ENCODE measurements at regions not wholly inside any gene's neighbourhood (a gene's known extent, or its start where the extent isn't known, plus 50 kb on each side); places are given as distances from the start of the nearest gene placed in this dataset.

DNA sequence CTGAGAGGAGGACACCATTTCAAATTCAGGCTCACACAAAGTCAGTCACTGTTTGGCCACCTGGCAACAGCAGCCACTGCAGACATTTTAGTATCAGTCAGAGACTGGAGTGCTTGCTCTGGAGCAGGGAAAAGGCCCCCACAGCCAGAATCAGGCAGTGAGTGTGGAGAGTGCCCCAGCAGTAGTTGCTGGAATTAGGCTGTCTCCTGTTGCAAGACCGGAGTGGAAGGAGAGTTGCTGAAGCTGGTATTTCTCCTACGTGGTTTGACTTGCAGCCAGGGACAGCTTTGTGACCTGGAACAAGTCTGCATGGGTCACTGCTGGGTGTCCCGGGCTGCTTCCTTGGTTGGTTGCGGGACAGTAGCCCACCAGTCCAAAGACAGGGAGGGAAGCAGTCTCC lies 78.4 kb upstream of the TMEM168 start:
- no peak for DNase-seq (ENCODE audit: insufficient read length)
- no peak for FAIRE-seq
- TF ChIP-seq POLR2AphosphoS5 (IDR thresholded peaks at IDR 0.05; ENCODE audit: low read depth, low read length) (no peak), POLR2A (IDR thresholded peaks at IDR 0.05; ENCODE audit: low read depth, low read length) (no peak), TAF1 (IDR thresholded peaks at IDR 0.05; ENCODE audit: borderline replicate concordance, low read depth, low read length) (no peak)

DNA sequence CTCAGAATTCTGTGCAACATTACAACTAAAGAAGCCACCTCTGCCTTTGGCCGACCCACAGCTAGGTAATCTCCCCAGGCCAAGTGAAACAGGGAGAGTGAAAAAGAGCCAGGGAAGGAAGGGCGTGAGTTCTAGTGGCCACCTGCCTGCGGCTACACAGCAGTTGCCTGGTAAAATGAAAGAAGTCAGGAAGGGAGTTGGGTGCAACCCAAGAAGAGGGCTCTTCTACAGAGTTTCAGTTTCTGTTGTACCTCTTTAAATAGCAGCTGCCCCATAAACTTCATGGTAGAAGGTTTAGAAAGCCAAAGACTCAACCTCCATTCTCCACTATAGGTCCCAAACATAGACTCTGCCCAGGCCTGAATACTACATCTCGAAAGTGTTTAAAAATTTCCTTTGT lies 76.2 kb upstream of the TMEM168 start:
- DNase-seq (ENCODE audit: insufficient read length) (peak; percentile 13), FAIRE-seq (peak; percentile 74)
- TF ChIP-seq POLR2A (IDR thresholded peaks at IDR 0.05; ENCODE audit: low read depth, low read length) (no peak), POLR2AphosphoS5 (IDR thresholded peaks at IDR 0.05; ENCODE audit: low read depth, low read length) (no peak), TAF1 (IDR thresholded peaks at IDR 0.05; ENCODE audit: borderline replicate concordance, low read depth, low read length) (no peak)

DNA sequence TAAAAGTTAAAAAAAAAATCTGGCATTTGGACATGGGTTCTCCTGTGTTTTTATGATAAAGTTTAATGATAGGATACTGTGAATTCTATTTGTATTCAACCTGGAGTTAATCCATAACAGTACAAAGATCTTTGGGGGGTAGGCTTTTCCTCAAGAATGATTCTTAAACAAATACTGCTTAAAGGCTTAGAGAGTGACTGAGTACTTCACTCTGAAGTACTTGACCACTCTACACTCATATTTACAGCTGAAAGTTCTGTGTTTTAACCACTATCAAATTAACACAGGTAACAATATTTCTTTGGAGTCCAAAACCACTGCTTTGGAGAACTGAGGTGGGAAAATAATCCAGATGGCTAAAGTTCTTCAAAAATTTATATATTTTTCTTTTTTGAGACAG lies 74.2 kb upstream of the TMEM168 start:
- DNase-seq (ENCODE audit: insufficient read length) = no peak
- FAIRE-seq = no peak

DNA sequence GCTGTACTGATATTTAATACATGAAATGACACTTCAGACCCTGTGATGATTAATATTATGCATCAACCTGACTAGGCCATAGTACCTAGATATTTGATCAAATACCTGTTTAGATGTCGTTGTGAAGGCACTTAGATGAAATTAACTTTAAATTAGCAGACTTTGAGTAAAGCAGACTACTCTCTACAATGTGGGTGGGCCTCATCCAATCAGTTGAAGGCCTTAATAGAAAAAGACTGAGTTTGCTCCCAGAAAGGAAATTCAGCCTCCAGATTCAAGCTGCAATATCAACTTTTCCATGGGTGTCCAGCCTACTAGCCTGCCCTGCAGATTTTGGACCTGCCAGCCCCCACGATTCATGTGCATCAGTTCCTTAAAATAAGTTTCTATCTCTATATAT lies 68.6 kb upstream of the TMEM168 start:
- FAIRE-seq = peak; percentile 27
- TF ChIP-seq POLR2A (IDR thresholded peaks at IDR 0.05; ENCODE audit: low read depth, low read length) = no peak
- DNase-seq (ENCODE audit: insufficient read length) = no peak

More for the DNA sequence above, 74.2 kb upstream of the TMEM168 start:
- TF ChIP-seq TAF1 (IDR thresholded peaks at IDR 0.05; ENCODE audit: borderline replicate concordance, low read depth, low read length) (no peak), POLR2A (IDR thresholded peaks at IDR 0.05; ENCODE audit: low read depth, low read length) (no peak), POLR2AphosphoS5 (IDR thresholded peaks at IDR 0.05; ENCODE audit: low read depth, low read length) (no peak)

DNA sequence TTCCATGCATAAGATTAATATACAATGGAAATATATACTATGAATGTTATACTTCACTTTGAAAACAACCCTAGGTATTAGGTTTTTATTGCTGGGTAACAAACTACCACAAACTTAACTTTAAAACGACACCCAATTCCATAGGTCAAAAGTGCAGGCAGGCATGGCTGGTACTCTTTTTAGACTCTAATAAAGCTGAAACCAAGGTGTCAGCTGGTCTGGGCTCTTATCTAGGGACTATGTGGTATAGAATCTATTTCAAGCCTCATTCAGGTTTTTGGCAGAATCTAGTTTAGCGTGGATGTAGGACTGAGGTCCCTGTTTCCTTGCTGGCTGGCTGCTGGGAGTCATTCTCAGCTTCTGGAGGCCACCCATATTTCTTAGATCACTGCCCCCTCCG lies 65.0 kb upstream of the TMEM168 start:
- DNase-seq (ENCODE audit: insufficient read length) = no peak
- TF ChIP-seq POLR2A (IDR thresholded peaks at IDR 0.05; ENCODE audit: low read depth, low read length) = no peak
- no peak for TF ChIP-seq TAF1 (IDR thresholded peaks at IDR 0.05; ENCODE audit: borderline replicate concordance, low read depth, low read length)
- no peak for TF ChIP-seq POLR2AphosphoS5 (IDR thresholded peaks at IDR 0.05; ENCODE audit: low read depth, low read length)
- no peak for FAIRE-seq

DNA sequence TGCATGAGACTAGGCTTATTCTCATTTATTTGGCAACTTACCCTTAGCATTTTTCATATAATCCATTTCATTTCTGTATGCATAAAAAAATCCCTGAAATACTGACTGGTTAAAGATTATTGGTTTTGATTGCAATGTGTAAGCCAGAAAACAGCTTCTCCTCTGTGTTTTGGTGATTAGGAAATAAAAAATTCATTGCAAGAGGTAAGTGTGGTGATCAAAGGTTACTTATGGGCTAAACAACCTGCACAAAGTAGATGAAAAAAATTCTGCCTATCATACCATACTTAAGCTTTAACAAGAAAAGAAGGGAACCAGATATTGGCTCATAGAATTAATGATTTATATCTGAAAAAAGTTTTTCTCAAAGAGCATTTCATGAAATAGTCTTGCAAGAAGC lies 64.0 kb upstream of the TMEM168 start:
- FAIRE-seq (no peak), DNase-seq (ENCODE audit: insufficient read length) (no peak)
- no peak for TF ChIP-seq TAF1 (IDR thresholded peaks at IDR 0.05; ENCODE audit: borderline replicate concordance, low read depth, low read length)
- no peak for TF ChIP-seq POLR2A (IDR thresholded peaks at IDR 0.05; ENCODE audit: low read depth, low read length)
- no peak for TF ChIP-seq POLR2AphosphoS5 (IDR thresholded peaks at IDR 0.05; ENCODE audit: low read depth, low read length)

DNA sequence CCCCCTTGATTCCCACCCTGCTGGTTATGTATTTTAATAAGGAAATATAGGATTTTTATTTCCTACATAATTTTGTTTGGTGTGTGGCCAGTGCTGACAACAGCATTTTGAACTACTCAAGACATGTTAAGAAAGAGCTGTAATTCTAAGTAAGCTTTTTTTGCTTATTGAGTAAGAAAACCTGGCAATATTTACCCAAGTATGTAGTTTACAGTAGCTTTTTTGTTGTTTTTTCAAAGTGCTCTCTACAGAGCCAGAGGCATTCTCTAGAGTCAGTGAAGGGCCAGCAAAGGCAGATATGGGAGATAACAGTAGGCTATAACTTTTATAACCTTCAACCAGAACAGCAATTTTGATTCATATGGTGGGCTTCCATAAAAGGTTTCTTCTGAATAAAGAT lies 63.2 kb upstream of the TMEM168 start:
- FAIRE-seq (no peak), DNase-seq (ENCODE audit: insufficient read length) (no peak)
- TF ChIP-seq TAF1 (IDR thresholded peaks at IDR 0.05; ENCODE audit: borderline replicate concordance, low read depth, low read length) (no peak), POLR2A (IDR thresholded peaks at IDR 0.05; ENCODE audit: low read depth, low read length) (no peak), POLR2AphosphoS5 (IDR thresholded peaks at IDR 0.05; ENCODE audit: low read depth, low read length) (no peak)

DNA sequence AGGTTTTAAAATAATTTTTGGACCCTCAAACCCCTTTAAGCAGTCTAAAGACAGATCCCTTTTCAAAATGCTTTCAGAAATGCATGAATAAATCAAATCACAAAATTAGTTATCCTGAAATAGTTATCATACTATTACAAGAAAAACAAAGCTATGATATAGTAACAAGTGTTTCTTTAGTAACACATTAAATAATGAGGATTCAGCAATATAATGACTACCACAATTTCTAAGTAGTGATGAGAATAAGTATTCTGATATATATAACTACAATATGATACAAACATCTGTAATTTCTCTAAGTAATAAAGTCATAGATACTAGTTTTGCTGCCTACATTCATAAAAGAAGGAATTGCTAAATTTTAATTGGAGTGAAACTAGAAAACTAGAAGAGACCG lies 53.0 kb upstream of the TMEM168 start:
- FAIRE-seq = no peak
- DNase-seq (ENCODE audit: insufficient read length) = no peak
- no peak for TF ChIP-seq POLR2AphosphoS5 (IDR thresholded peaks at IDR 0.05; ENCODE audit: low read depth, low read length)
- no peak for TF ChIP-seq TAF1 (IDR thresholded peaks at IDR 0.05; ENCODE audit: borderline replicate concordance, low read depth, low read length)
- no peak for TF ChIP-seq POLR2A (IDR thresholded peaks at IDR 0.05; ENCODE audit: low read depth, low read length)
